ENCODE measurements at regions not wholly inside any gene's neighbourhood (a gene's known extent, or its start where the extent isn't known, plus 50 kb on each side); places are given as distances from the start of the nearest gene placed in this dataset.
A peak's percentile ranks its signal among the peaks of the same experiment; 100 is the strongest.
"Not testable (repeated sequence)": the region's sequence is repeated elsewhere in the genome, so short reads cannot be mapped to it uniquely, and the experiment has no call there.

- TF ChIP-seq NFRKB (IDR thresholded peaks at IDR 0.05); ARNT (IDR thresholded peaks at IDR 0.05); SP1 (IDR thresholded peaks at IDR 0.05); TARDBP (IDR thresholded peaks at IDR 0.05); L3MBTL2 (conservative IDR thresholded peaks at IDR 0.05); ELF4 (IDR thresholded peaks at IDR 0.05); FOXM1 (IDR thresholded peaks at IDR 0.05; ENCODE audit: borderline replicate concordance); HDGF (IDR thresholded peaks at IDR 0.05; ENCODE audit: borderline replicate concordance); SUZ12 (IDR thresholded peaks at IDR 0.05); FOXK2 (IDR thresholded peaks at IDR 0.05); BHLHE40 (IDR thresholded peaks at IDR 0.05; ENCODE audit: borderline replicate concordance); LEF1 (IDR thresholded peaks at IDR 0.05; ENCODE audit: borderline replicate concordance); ZNF384 (IDR thresholded peaks at IDR 0.05): not testable (repeated sequence)
- TF ChIP-seq PKNOX1 (IDR thresholded peaks at IDR 0.05), result peak; percentile 78
Measured at GRCh38 chr1:112821307-112822063, 106.4 kb upstream of the PPM1J start.

All from HEK293T (cell line).